GM18870 (cell line): ENCODE measurements at regions not wholly inside any gene's neighbourhood (a gene's known extent, or its start where the extent isn't known, plus 50 kb on each side); places are given as distances from the start of the nearest gene placed in this dataset.
"Not testable (repeated sequence)": the region's sequence is repeated elsewhere in the genome, so short reads cannot be mapped to it uniquely, and the experiment has no call there.

Experiments
- ATAC-seq: cut with Tn5 transposase; IDR thresholded peaks from one replicate; pipeline ENCODE4 v1.9.1; 2021; ENCODE audit warnings: moderate library complexity; ENCODE audit not compliant: unreplicated experiment

DNA sequence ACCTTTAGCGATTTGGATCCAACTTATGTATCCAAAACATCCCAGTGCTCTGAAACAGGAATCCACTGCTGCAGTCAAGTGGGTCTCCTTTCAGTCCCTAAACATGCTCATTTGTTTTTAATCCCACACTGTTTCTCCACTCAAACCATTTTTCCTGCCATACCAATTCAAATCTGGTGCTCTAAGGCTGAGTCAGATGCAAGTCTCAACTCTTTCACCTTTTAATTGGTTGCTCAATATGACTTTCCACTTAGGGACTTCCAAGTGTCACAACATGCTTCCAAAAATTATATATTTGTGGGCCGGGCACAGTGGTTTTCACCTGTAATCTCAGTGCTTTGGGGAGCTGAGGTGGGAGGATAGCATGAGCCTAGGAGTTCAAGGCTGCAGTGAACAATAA lies 113.4 kb upstream of the TANK start:
- ATAC-seq = no peak

DNA sequence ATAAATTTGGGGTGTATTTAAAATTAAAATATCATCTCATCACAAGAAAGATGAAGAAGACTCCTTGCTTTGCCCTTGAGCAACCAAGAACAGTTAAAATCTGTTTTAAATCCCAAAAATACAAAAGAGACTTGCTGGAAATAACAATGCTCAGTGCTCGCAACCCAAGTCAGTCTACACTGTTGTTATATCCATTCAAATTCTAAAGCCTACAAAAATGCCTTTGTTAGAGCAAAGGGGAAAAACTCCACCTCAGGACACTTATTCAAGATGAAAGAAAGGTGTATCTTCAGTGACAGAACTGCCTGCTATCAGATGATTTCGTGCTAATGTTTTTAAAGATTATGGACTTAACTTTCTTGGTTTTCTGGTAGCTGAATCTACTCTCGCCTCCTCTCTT lies 111.9 kb upstream of the TANK start:
- no peak for ATAC-seq

DNA sequence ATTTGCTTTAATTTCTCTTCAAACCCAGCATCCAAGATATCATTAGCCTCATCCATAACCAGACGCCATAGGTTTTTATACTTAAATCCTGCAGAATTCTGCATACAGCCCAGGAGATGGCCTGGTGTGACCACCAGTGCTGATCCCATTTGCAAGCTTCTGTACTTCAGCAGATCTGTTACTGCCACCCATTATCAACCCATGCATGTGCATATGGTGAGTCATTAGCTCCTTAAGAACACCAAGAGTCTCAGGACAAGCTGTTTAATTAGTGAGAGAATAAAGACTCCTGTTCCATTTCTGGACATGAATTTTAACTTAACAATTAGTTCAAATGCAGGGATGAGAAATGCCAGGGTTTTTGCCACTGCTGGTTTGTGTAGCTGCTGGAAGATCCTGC lies 110.7 kb upstream of the TANK start:
- no peak for ATAC-seq

DNA sequence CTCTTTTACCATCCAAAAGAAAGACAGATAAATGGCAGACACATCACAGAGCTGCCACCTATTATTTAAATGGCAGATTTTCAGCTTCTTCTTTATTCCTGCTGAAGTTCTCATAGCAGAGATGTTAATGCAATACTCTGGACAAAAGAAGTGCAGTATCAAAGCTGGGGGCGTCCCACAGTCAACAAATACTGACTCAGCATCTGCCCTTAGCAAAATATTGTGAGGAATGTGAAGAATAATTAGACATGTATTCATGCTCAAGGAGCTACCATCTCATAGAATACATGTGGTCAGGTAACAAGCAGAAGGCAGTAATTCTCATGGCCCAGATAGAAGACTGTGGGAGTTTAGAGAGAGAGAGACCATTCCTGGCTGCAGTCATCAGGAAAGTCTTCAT lies 108.0 kb upstream of the TANK start:
- ATAC-seq = no peak

DNA sequence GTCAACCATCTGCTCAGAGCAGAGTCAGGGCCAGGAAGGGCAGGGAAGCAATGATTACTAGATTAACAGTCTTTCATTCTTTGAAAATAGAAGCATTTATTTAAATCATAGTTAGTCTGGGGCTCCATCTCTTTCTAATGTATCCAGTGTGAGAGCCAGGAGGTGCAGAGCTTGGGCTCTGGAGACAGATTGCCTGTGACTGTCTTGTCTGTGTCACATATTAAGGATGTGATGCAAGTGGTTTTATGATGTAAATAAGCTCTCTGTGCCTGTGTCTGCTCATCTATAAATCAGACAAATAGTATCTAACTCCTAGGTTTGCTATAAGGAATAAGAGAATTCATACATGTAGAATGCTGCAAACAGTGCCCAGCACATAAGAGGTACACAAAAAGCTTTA lies 104.9 kb upstream of the TANK start:
- no peak for ATAC-seq

DNA sequence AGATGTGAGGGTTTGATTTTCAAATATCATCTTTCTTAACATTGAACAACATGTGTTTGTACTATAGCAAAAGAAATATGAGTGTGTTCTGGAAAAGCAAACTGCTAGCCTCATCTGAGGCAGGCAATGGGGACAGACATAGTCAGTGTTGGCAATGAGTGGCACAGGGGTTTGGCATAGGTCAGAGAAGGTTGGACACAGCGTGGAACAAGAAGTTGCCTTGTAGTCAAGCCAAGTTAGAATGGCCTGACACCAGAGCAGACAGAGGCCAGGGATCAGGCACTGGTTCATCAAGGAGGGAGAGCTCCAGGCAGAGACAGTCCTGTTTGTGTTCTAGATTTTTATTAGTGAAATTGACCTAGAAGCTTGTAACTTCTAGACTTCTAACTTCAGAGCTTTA lies 100.8 kb upstream of the TANK start:
- no peak for ATAC-seq

DNA sequence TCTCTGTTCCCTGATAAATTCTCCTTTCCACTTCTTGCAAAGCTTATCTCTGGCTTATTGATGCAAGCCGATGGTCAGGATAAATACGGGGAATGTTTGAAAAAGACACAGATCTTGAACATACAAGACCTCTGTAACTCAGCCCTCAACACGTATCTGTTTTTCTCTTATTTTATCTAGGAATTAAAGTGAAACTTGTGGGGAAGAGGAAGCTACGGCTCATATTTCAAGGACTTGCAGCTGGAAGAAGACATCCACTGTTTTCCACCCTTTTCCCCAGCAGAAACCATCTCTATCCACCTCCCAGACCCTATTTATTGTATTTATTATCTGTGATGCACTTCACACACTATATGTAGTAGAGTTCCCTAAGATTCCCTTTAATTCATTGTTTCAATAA lies 98.4 kb upstream of the TANK start:
- ATAC-seq = no peak

DNA sequence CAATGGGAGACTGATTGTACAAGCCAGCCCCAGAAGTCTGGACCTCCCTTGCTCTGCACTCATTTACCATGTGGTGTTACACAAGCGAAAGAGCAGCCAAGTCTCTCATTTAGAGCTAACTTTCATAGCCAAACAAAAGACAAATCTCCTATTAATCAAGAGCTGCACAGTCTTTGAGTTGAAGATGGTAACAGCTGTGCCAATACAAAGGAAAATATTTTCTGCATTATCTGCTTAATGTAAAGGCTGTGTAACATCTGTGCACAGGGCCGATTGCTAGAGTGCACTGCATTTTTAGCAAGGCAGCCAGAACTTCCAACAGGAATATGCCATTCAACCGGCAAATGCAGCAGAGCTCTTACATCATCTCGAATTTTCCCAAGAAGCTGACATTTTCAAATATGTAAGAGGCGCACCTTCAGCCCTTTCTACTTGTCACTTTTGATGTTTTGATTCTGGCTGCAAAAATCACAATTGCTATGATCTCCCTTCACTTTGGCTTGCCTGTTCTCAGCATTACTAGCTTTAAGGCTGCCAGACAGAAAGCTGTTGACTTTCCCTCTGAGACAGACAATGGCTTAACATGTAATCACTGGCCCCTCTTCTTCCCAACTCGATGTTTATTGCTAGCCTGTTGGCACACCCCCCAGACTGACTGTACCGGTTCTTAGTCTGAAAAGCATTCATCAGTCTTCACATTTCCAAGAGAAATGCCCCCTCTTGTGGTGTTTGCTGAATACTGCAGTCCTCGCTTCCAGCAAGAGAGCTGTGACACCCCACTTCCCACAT lies 96.9 kb upstream of the TANK start:
- ATAC-seq = peak; percentile 90

DNA sequence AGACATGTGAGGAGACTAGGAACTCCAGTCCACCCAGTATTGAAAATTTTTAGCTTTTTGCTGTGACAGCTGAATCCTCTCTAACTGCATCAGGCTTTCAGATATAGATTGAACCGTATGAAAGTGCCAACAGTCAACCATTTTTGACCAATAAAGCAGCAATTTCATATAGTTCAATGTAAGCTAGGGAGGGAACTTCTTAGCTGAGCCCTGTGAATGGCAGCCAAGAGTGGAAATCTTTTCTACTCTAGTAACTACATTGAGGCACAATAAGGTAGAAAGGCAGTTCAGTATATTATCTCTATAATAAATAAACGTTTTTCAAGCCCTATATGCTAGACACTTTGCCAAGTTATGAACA lies 96.3 kb upstream of the TANK start:
- ATAC-seq = peak; percentile 33

DNA sequence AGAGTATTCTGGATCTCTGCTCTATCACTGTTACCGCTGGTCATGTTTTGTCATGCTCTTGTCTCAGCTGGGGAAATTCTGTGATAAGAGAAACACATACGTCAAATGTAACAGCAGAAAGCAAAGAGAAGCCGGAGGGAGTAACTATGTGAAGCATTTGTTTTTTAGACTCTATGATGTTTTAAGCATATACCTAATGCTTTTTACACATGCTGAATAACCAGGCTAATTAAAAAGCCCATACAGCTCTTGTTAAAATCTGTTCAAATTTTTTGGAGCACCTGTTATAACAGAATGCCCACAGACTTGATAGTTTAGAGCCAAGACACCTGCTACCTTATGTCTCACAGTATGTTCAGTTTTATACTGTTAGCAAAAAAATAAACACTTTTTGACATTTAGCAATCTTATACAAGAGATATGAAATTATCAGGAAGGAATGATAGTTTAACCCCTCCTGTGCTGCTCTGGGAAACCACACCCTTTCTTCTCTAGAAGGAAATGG lies 92.3 kb upstream of the TANK start:
- no peak for ATAC-seq

DNA sequence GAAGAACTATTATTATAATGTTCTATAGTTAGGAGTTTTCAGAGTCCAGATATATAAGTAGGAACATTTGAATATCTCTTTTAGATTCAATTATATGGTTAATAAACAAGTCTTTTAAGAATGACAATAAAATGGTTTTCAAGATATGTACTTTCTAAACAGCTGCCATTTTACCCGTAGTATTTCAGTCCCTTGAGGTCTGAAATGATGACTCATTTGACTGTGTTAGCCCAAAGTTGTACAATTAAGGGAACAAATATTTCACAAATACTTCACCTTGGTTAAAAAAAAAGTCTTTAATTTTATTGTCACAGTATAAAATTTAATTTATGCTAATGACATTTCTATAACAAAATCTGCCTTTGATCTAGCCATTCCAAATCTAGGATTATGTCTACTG lies 91.6 kb upstream of the TANK start:
- ATAC-seq = peak; percentile 39

DNA sequence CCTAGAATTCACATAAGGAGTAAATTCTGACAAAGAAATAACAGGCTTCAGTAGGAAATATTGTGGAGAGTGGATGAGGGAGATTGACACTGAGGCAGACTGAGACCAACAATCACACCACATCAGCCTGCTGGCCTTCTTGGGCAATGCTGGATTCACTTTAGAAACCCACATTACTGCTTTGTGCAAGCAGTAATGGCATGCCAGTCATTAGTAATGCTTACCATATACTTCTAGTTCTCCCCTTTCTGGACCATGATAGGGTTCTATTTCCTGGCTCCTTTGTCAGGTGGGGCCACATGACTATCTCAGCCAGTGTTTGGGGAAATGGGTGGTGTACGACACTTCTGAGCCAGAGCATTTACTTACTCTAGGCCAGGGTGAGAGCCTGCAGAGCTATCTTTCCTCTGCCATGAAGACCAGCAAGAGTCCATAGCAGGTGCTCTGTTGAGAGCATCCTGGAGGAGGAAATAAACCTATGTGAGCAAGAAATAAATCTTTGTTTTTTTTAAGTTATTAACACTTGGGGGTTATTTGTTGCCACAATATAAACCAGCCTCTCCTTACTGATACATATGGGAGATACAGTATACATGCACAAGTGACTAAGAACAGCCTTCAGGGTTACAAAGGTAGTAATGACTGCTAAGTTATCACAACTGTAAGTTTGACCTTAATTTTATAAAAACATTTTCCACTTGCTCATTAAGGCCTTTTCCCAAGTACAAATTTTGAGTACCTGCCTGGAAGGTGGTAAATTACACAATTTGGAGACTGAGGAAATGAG lies 89.3 kb upstream of the TANK start:
- ATAC-seq = no peak

DNA sequence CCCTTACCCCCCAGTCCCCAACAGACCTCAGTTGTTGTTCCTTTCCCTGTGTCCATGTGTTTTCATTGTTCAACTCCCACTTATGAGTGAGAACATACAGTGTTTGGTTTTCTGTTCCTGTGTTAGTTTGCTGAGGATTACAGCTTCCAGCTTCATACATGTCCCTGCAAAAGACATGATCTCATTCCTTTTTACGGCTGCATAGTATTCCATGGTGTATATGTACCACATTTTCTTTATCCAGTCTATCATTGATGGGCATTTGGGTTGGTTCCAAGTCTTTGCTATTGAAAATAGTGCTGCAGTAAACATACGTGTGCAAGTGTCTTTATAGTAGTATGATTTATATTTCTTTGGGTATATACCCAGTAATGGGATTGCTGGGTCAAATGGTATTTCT lies 87.8 kb upstream of the TANK start:
- not testable (repeated sequence) for ATAC-seq

DNA sequence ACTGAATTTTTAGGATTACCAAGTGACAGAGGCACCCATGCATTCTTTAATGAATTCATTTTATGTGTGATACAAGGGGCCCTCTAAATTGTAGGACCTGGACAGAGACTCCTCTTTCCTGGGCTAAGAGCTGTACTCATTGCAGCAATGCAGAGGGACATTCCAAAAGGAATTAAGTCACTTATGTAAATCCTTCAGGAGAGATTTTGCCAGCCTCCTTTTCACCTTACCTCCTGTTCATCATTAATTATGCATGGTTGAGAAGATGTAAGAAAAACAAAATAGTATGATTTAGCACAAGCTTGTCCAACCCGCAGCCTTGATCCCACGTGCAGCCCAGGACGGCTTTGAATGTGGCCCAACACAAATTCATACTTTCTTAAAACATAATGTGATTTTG lies 84.5 kb upstream of the TANK start:
- no peak for ATAC-seq

DNA sequence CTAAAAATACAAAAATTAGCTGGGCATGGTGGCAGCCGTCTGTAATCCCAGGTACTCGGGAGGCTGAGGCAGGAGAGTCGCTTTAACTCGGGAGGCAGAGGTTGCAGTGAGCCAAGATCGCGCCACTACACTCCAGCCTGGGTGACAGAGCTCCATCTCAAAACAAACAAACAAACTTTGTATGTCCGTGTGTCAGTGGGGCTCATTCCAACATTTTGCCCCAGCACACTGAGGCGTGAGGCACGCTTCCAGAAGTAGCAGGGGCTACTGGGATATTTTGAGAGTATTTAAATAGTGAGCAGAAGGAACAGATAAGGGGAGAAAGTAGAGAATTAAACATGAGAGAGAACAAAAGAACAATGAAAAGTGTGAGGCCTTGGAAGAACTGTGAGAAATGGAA lies 83.3 kb upstream of the TANK start:
- ATAC-seq = no peak

DNA sequence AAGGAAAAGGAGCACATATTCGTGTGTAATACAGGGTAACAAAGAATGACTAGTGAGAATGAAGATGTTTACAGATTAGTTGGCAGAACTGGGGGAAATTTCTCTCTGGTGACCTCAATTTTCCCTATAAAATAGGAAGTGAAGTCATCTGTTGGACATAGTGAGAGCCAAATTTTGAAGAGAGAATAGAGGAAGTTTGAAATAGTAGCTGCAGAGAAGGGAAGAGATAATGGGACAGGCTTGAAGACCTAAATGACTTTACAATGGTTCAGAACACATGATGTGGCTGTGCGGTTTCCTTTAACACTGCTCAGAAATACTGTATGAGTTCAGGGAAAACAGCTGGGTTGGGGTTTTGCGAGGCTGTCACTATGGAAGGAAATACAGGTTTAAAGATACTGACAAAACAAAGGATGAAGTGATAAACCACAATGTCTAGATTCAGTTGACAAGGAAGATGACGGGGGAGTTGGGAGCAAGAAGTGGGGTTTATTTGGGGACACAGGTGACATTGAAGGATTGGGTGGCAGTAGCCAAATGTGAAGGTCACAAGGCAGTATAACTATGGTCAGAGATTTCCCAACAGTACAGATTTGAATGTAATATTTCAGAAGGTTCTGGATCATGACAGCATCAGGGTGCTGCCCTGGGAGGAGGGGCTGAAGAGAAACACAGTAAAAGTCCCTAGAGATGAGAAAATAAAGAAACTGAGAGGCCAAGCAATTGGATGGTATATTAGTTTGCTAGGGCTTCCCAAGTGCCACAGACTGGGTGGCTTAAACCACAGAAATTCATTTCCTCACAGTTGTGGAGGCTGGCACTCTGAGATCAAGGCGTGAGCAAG lies 82.6 kb upstream of the TANK start:
- peak; percentile 91 for ATAC-seq

DNA sequence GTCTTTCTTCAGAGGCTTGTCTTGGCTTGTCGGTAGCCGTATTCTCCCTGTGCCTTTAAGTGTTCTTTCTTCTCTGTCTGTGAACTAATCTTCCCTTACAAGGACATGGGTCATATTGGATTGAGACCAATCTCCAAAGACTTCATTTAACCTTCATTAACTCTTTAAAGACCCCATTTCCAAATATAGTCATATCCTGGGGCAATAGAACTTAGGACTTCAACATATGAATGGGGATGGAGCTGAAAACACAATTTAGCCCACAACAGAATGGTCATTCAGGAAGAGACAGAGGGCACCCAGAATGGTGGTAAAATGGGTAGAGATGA lies 82.1 kb upstream of the TANK start:
- no peak for ATAC-seq

DNA sequence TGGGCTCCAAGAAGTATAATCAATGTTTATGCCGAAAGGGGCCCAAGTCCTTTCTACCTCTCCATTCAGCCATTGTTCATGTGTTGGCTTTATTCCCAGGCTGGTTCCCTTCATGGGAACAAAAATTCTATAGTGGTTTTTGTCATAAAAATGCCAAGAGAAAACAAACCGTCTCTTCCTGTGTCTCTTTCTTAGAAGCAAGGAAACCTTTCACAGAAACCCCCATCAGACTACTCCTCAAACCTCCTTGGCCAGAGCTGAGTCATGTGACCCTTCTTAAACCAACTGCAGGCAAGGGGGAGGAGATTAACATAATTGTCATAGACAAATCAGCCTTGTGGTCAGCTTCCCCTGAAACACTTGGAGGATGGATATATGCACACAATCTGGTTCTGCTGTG lies 75.1 kb upstream of the TANK start:
- no peak for ATAC-seq

DNA sequence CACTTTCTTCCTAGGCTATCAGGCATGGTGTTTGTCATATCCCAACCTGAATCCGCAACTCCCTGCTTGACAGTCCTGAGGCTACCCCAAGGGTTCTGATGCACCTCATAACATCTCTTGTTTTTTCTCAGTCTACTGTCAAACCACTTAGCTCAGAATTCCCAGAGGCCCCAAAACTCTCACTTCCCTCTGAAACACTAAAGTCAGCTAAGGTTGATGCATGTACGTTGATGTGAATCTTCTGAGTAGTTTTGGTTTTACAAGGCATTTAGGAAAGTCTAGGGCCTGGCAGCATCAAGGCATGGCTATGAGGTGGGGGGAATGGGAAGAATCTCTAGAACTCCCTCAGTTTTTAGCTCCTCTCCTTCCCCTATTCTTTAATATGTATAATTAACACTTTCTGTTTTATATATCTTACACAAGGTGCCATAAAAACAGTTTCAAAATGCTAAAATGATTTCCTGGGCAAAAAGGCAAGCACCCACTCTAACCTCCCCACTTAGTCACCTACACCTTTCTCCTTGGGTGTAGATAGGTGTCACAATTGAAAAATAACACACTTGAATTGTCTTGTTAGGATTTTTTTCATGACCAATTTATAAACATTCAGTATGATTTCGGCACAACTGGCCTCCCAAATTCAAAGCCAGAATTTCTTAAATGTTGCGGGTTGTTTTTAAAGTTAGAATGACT lies 71.4 kb upstream of the TANK start:
- ATAC-seq = peak; percentile 88

DNA sequence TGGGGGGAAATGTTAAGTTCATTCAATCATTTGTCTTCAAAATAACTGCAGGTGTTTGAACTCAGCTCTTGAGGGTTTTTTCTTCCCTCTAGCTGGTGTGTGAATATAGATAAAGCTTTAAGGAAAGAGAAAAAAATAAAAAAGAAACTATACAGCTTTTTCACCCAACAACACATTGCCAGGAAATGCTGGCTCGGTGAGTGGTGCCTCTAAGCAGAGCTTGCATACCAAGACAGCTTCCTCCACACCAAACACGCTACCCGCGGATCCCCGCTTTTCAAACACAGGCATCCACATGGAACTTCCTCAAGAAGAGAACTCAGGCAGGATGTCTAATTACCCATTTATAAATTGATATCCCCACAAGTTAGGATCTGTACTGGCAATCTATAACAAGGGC lies 69.8 kb upstream of the TANK start:
- ATAC-seq = peak; percentile 41

DNA sequence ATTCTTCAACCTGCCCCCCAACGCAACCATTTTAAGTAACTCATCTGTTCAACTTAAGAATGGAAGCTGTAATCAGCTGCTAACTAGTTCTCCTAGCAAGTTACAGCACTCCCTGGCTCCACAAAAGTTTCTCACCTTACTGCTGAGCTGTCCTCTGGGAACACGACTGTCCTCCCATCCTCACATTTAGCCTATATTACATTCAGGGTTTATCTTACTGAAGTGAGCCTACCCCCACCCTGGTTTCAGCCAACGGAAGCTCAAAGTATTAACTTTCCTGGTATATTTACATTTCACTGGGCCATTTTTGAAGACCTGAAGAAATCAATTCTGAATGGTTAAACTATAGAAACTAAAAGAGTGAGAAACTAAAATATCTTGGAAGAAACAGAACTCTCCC lies 64.9 kb upstream of the TANK start:
- ATAC-seq = no peak
